GM19455 (cell line): ENCODE measurements at regions not wholly inside any gene's neighbourhood (a gene's known extent, or its start where the extent isn't known, plus 50 kb on each side); places are given as distances from the start of the nearest gene placed in this dataset.

Experiments
- ATAC-seq: cut with Tn5 transposase; IDR thresholded peaks from one replicate; pipeline ENCODE4 v1.9.1; 2021; ENCODE audit not compliant: unreplicated experiment

DNA sequence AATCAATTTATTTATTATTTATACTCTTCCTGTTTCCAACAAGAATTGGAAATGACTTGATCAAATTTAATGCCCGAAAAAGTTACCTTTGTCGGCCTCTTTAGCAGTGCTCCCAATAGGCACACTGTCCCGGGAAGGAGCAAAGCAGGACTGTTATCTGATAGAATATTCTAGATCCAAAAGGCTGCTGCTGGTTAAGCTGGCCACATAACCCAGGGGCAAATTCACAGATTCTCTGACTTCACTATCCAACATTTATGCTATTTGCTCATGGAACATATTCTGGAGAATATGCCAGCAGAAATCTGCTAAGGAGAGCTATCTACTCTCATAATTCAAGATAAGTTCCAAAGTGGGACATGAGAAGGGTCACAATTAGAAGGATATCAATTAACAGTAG, 100.2 kb upstream of the DMAC1 start:
- no peak for ATAC-seq

DNA sequence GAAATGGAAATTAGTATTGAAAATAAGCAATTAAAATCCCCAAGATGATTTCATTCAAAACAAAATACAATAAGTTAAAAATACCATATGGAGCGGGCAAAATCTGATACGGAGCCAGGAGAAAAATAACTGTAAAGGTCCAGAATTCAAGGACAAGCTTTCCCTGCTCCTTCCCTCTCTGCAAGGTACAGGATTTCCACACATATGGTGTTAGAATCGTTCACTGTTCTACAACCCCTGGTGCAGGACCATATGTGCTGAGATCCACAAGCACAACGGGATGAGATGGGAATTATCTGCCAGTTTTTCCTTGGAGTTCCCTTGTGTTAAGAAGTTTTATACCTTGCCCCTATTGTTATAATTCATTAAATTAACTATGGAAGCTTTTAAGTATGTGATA, 94.7 kb upstream of the DMAC1 start:
- ATAC-seq: no peak

DNA sequence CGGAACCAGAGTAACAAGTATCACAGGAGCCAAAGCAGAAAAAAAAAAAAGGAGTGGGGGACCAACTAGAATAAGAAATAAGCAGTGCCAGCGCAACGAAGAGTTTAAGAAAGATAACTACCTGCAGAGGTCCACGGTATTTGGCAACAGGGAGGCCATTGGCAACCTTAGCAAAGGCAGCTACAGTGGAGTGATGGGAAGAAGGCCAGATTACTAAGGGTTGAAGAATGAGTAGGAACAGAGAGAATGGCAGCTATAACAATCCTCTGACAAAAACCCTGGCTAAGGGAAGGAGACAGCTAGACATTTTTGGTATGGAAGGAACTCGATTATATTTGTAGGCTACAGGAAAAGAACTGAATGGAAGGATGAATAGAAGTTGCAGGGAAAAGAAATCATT, 93.4 kb upstream of the DMAC1 start:
- no peak for ATAC-seq

DNA sequence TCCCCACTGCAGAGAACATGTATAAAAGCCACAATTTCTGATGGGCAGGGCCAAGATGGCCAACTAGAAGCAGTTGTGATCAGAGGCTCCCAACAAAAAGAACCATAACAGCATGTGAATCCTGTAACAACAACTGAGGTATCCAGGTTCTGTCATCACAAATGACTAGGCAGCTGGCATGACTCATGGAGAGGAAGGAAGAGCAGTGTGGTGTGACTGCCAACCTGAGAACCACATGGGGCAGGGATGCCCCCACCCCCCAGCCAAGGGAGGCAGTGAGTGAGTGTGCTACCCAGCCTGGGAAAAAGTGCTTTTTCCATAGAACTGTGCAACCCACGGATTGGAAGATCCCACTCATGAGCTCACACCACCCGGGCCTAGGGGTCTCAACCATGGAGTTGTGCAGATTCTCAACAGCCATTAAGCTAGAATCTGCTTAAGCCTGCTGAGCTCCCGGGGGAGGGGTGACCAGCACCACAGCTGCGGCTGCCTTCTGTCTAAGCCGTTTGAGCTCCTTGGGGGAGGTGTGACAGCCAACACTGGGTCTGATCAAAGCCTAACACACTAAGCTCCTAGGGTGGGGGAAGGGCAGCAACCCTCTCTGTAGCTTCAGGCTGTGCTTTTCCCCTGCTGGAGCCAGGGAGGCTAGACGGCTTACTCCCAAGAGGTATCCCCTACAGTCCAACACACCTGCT, 80.1 kb upstream of the DMAC1 start:
- no peak for ATAC-seq

DNA sequence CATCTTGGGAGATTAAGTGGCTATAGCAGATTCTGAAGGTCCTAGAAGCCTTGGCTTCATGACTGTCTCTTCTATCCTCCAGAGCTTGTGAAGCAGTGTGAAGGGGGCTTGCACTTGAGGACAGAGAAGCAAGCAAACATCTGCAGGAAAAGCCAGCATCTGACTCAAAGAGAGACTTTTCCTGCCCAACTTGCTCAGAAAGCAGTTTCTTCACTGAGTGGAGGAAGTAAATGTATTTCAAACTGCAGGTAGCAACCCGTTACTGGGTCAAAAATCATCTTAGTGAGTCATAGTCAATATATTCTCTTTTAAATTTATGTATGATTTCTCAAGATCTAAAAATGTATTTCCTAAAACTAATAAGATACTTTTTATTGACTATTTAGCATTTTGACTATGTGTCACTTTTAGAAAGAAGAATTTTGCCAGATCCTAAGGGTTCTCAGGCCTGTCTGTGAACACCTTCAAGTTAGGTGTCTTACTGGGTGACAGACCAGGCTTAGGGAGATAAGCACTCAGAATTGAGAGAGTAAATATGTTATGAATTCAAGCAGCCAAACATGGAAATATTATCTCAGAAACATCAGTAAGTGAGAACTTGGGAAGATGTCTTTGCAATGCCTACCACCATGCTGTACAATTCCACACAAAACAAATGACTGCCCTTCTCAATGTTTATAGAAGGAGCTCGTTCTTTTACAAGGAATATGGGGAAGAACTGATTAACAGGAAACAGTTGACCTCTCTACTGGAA, 72.6 kb upstream of the DMAC1 start:
- ATAC-seq: no peak

DNA sequence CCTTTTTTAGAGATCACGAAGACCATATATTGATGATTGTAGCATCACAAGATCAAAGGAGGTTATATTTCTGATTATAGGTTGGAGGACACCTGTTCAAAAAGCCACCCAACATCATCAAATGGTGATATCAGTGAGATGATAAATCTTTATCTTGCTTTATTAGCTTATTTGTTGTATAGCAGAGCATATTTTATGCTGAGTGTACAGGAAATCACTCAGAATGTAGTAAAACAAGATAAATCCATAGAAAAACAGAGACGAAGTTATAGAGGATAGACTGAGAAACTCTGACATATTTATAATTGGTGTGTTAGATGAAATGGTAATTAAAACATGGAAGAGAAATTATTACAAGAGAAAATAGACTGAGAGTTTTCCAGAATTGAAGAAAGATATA, 69.8 kb upstream of the DMAC1 start:
- ATAC-seq: no peak

DNA sequence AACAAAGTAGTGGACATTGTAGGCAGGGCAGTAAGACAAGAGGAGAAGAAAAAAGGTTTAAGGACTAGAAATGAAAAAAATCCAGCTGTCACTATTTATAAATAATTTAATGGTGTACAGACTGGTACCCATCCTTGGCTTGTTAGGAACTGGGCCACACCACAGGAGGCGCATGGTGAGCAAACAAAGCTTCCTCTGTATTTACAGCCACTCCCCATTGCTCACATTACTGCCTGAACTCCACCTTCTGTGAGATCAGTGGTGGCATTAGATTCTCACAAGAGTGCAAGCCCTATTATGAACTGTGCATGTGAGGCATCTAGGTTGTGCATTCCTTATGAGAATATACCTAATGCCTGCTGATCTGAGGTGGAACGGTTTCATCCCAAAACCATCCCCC, 62.6 kb upstream of the DMAC1 start:
- no peak for ATAC-seq

DNA sequence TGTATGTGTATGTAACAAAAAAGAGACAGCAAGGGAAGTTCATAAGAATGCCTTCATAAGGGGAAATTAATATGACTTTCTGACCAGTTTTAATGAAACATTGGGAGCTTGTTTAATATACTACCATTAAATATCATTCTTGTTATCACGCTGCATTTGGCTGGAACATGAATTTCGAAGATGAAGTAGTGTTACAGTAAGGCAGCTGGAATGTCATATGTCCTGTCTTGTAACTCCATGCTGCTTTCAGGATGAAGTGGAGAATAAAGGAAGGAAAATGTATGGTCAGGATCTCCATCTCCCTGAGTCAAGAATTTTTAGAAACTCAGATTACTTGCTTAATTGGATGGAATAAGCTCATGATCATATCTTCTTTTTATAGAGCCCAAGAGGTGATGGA, 61.5 kb upstream of the DMAC1 start:
- ATAC-seq: no peak

DNA sequence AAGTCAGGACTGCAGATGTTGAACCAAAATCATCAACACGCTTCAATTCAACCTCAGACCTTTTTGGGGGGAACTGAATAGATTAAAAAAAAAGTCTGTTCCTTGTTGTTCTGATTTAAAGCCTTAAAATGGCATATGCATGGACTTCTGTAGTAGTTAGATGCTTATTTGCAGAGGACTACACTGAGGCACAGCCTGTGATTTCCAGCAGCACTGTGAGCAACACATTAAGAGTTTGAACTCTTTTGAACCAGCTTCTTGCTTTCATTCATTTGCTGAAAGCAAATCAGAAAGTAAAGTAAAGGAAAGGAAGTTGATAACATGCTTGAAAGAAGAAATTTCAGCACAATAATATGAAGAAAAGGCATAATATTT, 60.7 kb upstream of the DMAC1 start:
- no peak for ATAC-seq

DNA sequence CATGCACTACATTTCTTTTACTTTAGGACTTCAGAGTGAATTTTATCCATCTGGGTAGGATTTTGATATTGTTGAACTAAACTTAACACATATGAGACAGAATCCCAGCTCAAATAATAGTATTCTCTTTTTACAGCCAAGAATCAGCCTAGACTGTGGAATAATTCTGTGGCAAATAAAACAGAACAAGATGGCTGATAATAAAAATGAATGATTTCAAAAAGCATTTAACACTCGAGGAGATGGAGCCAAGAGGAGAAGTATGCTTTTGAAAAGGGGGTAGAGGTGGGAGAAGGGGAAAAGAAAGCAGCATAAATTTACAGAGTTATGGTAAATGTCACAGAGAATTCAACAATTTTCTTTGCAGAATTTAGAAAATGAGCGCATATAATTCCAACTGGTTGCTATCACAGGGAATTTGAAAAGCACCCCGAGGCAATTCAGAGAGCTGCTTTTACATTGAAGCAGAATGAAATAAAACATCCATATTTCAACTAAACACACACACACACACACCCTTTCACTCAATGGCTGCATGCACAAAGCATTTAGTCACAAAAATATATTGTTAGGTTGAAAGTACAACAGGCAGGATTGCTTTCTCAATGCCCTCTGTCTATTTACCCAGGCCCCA, 60.2 kb upstream of the DMAC1 start:
- ATAC-seq: no peak

DNA sequence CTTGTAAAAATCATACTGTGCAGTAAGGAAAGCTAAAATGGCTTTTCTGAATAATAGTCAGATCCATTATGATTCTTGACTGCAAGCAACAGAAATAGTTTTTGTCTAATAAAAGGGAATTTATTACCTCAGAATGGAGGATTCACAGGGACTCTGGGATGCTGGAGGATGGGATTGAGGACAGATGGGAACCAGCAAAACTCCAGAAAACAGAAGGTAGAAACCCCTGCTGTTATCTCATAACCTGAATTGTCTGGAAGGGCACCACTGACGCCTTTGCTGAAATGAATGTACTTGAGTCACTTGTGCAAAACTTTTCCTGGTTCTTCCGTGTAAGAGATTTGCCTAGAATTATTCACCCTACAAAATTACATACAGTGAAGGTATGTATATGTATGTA, 58.6 kb upstream of the DMAC1 start:
- ATAC-seq: no peak

DNA sequence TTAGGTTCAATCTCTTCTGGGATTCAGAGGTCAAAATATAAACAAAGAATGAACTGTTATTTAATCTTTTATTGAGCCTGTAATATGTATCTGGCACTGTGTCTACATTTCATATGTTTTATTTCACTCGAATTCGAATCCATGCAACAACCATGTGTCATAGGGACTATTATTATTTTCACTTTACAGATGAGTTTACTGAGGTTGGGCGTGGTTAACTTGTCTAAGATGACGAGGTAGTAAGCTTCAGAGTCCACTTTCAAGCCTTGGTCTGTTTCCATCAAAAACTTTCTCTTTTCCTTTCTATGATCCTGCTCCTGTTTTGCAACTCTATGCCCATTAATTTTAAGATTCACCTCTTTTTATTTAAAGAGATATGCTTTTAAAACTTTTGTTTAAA, 55.2 kb upstream of the DMAC1 start:
- ATAC-seq: no peak
